Mesendoderm (in vitro differentiated cells): ENCODE measurements at regions not wholly inside any gene's neighbourhood (a gene's known extent, or its start where the extent isn't known, plus 50 kb on each side); places are given as distances from the start of the nearest gene placed in this dataset.

Experiments
- DNase-seq: peaks from one replicate; pipeline ENCODE4 v3.0.0; 2013
- H2AK5ac ChIP-seq: 2 replicates; pipeline ENCODE4 v1.6.1; 2013; ENCODE audit warnings: low read length, inconsistent platforms
- H2BK120ac ChIP-seq: 2 replicates; pipeline ENCODE4 v1.6.1; 2013; ENCODE audit warnings: low read depth, mild to moderate bottlenecking, low read length, moderate library complexity, mixed read lengths
- H2BK15ac ChIP-seq: replicated peaks from 2 replicates; pipeline ENCODE4 v1.6.1; 2013; ENCODE audit warnings: low read depth, mild to moderate bottlenecking, moderate library complexity
- H2BK5ac ChIP-seq: 2 replicates; pipeline ENCODE4 v1.6.1; 2013; ENCODE audit warnings: low read length, inconsistent platforms
- H3K18ac ChIP-seq: 2 replicates; pipeline ENCODE4 v1.6.1; 2013; ENCODE audit warnings: mild to moderate bottlenecking, low read length, mixed read lengths
- H3K23ac ChIP-seq: one replicate; pipeline ENCODE4 v1.6.1; 2013; ENCODE audit warnings: low read length
- H3K27ac ChIP-seq: 2 replicates; pipeline ENCODE4 v1.5.1; 2013; ENCODE audit warnings: low read depth, mild to moderate bottlenecking, inconsistent platforms, low read length, moderate library complexity
- H3K27me3 ChIP-seq: 2 replicates; pipeline ENCODE4 v1.6.1; 2013; ENCODE audit warnings: low read length, control low read depth, mild to moderate bottlenecking, inconsistent platforms; ENCODE audit not compliant: insufficient read depth, poor library complexity
- H3K36me3 ChIP-seq: 2 replicates; pipeline ENCODE4 v1.6.1; 2013; ENCODE audit warnings: low read length, inconsistent platforms; ENCODE audit not compliant: control insufficient read depth, insufficient read depth
- H3K4ac ChIP-seq: one replicate; pipeline ENCODE4 v1.6.1; 2013; ENCODE audit warnings: low read depth, mild to moderate bottlenecking, low read length, moderate library complexity
- H3K4me1 ChIP-seq: 2 replicates; pipeline ENCODE4 v1.6.1; 2013; ENCODE audit warnings: low read depth, low read length, inconsistent platforms; ENCODE audit not compliant: control insufficient read depth
- H3K4me2 ChIP-seq: 2 replicates; pipeline ENCODE4 v1.6.1; 2013; ENCODE audit warnings: low read length
- H3K4me3 ChIP-seq: 2 replicates; pipeline ENCODE4 v1.5.1; 2013; ENCODE audit warnings: mild to moderate bottlenecking, low read length
- H3K56ac ChIP-seq: one replicate; pipeline ENCODE4 v1.6.1; 2013; ENCODE audit warnings: low read length
- H3K79me1 ChIP-seq: 2 replicates; pipeline ENCODE4 v1.6.1; 2013; ENCODE audit warnings: low read length, inconsistent platforms
- H3K79me2 ChIP-seq: 2 replicates; pipeline ENCODE4 v1.6.1; 2013; ENCODE audit warnings: mild to moderate bottlenecking, low read length; ENCODE audit not compliant: control insufficient read depth, insufficient read depth
- H3K9ac ChIP-seq: 2 replicates; pipeline ENCODE4 v1.6.1; 2013; ENCODE audit warnings: low read length, inconsistent platforms
- H4K5ac ChIP-seq: one replicate; pipeline ENCODE4 v1.6.1; 2013; ENCODE audit warnings: low read length
- H4K8ac ChIP-seq: one replicate; pipeline ENCODE4 v1.6.1; 2013; ENCODE audit warnings: low read depth, mild to moderate bottlenecking, control low read depth, low read length, moderate library complexity
- WGBS: extraction: QIAGEN DNeasy Blood & Tissue Kit; methylation state at CpG from one replicate; pipeline ENCODE4 v1.1.7; 2013; ENCODE audit warnings: low lambda C conversion rate, missing lambda C conversion rate; ENCODE audit not compliant: insufficient coverage; ENCODE audit errors: extremely low coverage; 5-methylcytosine and 5-hydroxymethylcytosine counted together

GRCh38 chr7:41256186-41256945, 446.5 kb downstream of the INHBA start:
- no peak overlapping the region for H3K18ac ChIP-seq
- H3K9ac ChIP-seq: no peak overlapping the region
- no peaks in the 10 kb centered on the region for H3K27me3 ChIP-seq
- no peak overlapping the region for H2BK15ac ChIP-seq
- DNase-seq: no peak
- no peak overlapping the region for H3K4ac ChIP-seq
- no peak overlapping the region for H2BK5ac ChIP-seq
- no peak overlapping the region for H4K8ac ChIP-seq
- H3K4me2 ChIP-seq: no peak overlapping the region
- no peaks in the 10 kb centered on the region for H3K79me2 ChIP-seq
- no peak overlapping the region for H3K56ac ChIP-seq
- H2AK5ac ChIP-seq: no peak overlapping the region
- H3K4me3 ChIP-seq: no peak overlapping the region
- H2BK120ac ChIP-seq: no peak overlapping the region
- H3K79me1 ChIP-seq: no peaks in the 10 kb centered on the region
- H4K5ac ChIP-seq: no peak overlapping the region
- no peaks in the 10 kb centered on the region for H3K36me3 ChIP-seq
- H3K23ac ChIP-seq: no peak overlapping the region
- WGBS: no CpG with 5 or more reads among the region's 5 CpGs
- H3K27ac ChIP-seq: no peak overlapping the region
- H3K4me1 ChIP-seq: no peaks in the 10 kb centered on the region

- Histone ChIP-seq H3K56ac (no peak overlapping the region), H3K4me1 (no peaks in the 10 kb centered on the region), H3K27ac (no peak overlapping the region), H4K5ac (no peak overlapping the region), H3K4ac (no peak overlapping the region), H3K36me3 (no peaks in the 10 kb centered on the region), H4K8ac (no peak overlapping the region), H3K9ac (no peak overlapping the region), H3K18ac (no peak overlapping the region), H2BK5ac (no peak overlapping the region), H3K79me2 (no peaks in the 10 kb centered on the region), H2BK15ac (no peak overlapping the region), H2BK120ac (no peak overlapping the region), H2AK5ac (no peak overlapping the region), H3K4me2 (no peak overlapping the region), H3K4me3 (no peak overlapping the region), H3K27me3 (no peaks in the 10 kb centered on the region), H3K23ac (no peak overlapping the region), H3K79me1 (no peaks in the 10 kb centered on the region)
- no CpG with 5 or more reads among the region's 2 CpGs for WGBS
- no peak for DNase-seq
Measured at GRCh38 chr7:41255716-41256115, 447.2 kb downstream of the INHBA start.

GRCh38 chr7:41255113-41255512, 447.8 kb downstream of the INHBA start:
- DNase-seq: no peak
- H2BK15ac ChIP-seq: no peak overlapping the region
- H3K27ac ChIP-seq: no peak overlapping the region
- no peak overlapping the region for H2AK5ac ChIP-seq
- no CpG with 5 or more reads among the region's 3 CpGs for WGBS
- no peak overlapping the region for H4K8ac ChIP-seq
- H3K79me1 ChIP-seq: no peaks in the 10 kb centered on the region
- no peak overlapping the region for H3K4me3 ChIP-seq
- H3K18ac ChIP-seq: no peak overlapping the region
- no peaks in the 10 kb centered on the region for H3K79me2 ChIP-seq
- H2BK120ac ChIP-seq: no peak overlapping the region
- H4K5ac ChIP-seq: no peak overlapping the region
- no peaks in the 10 kb centered on the region for H3K36me3 ChIP-seq
- no peaks in the 10 kb centered on the region for H3K27me3 ChIP-seq
- H3K4me1 ChIP-seq: no peaks in the 10 kb centered on the region
- no peak overlapping the region for H2BK5ac ChIP-seq
- no peak overlapping the region for H3K4ac ChIP-seq
- H3K4me2 ChIP-seq: no peak overlapping the region
- H3K23ac ChIP-seq: no peak overlapping the region
- H3K56ac ChIP-seq: no peak overlapping the region
- no peak overlapping the region for H3K9ac ChIP-seq

GRCh38 chr7:41252957-41253356, 449.9 kb downstream of the INHBA start:
- H2BK120ac ChIP-seq: no peak overlapping the region
- no CpG with 5 or more reads among the region's 6 CpGs for WGBS
- H3K79me1 ChIP-seq: no peaks in the 10 kb centered on the region

GRCh38 chr7:41252551-41252950, 450.3 kb downstream of the INHBA start:
- Histone ChIP-seq H3K23ac (no peak overlapping the region), H3K18ac (no peak overlapping the region), H3K27me3 (no peaks in the 10 kb centered on the region), H4K8ac (no peak overlapping the region), H3K56ac (no peak overlapping the region), H3K79me2 (no peaks in the 10 kb centered on the region), H3K79me1 (no peaks in the 10 kb centered on the region), H3K4me1 (no peaks in the 10 kb centered on the region), H4K5ac (no peak overlapping the region), H3K4ac (no peak overlapping the region), H2BK15ac (no peak overlapping the region), H3K9ac (no peak overlapping the region), H3K36me3 (no peaks in the 10 kb centered on the region), H3K4me3 (no peak overlapping the region), H3K4me2 (no peak overlapping the region), H2BK120ac (no peak overlapping the region), H3K27ac (no peak overlapping the region), H2AK5ac (no peak overlapping the region), H2BK5ac (no peak overlapping the region)
- WGBS: no CpG with 5 or more reads among the region's 1 CpG
- DNase-seq: no peak

More at GRCh38 chr7:41252957-41253356, 449.9 kb downstream of the INHBA start:
- Histone ChIP-seq H3K27me3 (no peaks in the 10 kb centered on the region), H3K9ac (no peak overlapping the region), H3K27ac (no peak overlapping the region), H3K36me3 (no peaks in the 10 kb centered on the region), H2BK5ac (no peak overlapping the region), H3K56ac (no peak overlapping the region), H3K4me2 (no peak overlapping the region), H2AK5ac (no peak overlapping the region), H4K5ac (no peak overlapping the region), H3K23ac (no peak overlapping the region), H3K4me3 (no peak overlapping the region), H3K4me1 (no peaks in the 10 kb centered on the region), H4K8ac (no peak overlapping the region), H3K79me2 (no peaks in the 10 kb centered on the region), H3K18ac (no peak overlapping the region), H2BK15ac (no peak overlapping the region), H3K4ac (no peak overlapping the region)
- DNase-seq: no peak
